ENCODE measurements at regions not wholly inside any gene's neighbourhood (a gene's known extent, or its start where the extent isn't known, plus 50 kb on each side); places are given as distances from the start of the nearest gene placed in this dataset.

GRCh38 chr9:31388660-31389059, 995.8 kb upstream of the ACO1 start:
- TF ChIP-seq ZNF134 (CRISPR knock-in tag; conservative IDR thresholded peaks at IDR 0.05), result no peak
- TF ChIP-seq SOX6 (IDR thresholded peaks at IDR 0.05), result no peak
- no peak for TF ChIP-seq MYC (IDR thresholded peaks at IDR 0.05; ENCODE audit: low read depth, low read length)
- no peak for TF ChIP-seq MYC (CRISPR knock-in tag; IDR thresholded peaks at IDR 0.05; ENCODE audit: borderline replicate concordance, low read depth)
- TF ChIP-seq HDAC6 (IDR thresholded peaks at IDR 0.05; ENCODE audit: low read depth, low read length), result no peak
- no peak for TF ChIP-seq ZNF551 (CRISPR knock-in tag; IDR thresholded peaks at IDR 0.05)
- no peak for TF ChIP-seq ZNF764 (CRISPR knock-in tag; IDR thresholded peaks at IDR 0.05; ENCODE audit: low read depth)
- TF ChIP-seq SFPQ (IDR thresholded peaks at IDR 0.05; ENCODE audit: low read depth, low read length), result no peak
- no peak for TF ChIP-seq SETDB1 (IDR thresholded peaks at IDR 0.05; ENCODE audit: low read length)
- TF ChIP-seq THRB (CRISPR knock-in tag; conservative IDR thresholded peaks at IDR 0.05), result no peak
- TF ChIP-seq RBM39 (optimal IDR thresholded peaks at IDR 0.05; ENCODE audit: low read depth, low read length), result no peak
- no peak for TF ChIP-seq DPF2 (IDR thresholded peaks at IDR 0.05)
- no peak for TF ChIP-seq FOXO4 (CRISPR knock-in tag; IDR thresholded peaks at IDR 0.05)
- TF ChIP-seq TARDBP (IDR thresholded peaks at IDR 0.05), result no peak
- TF ChIP-seq KAT7 (CRISPR knock-in tag; IDR thresholded peaks at IDR 0.05; ENCODE audit: borderline replicate concordance), result no peak
- TF ChIP-seq ZNF668 (CRISPR knock-in tag; IDR thresholded peaks at IDR 0.05), result no peak
- Histone ChIP-seq H3K9me1 (ENCODE audit: control insufficient read depth, insufficient read depth, low read length) (no peaks in the 10 kb centered on the region), H3K4me1 (replicated peaks in 1 of 2; ENCODE audit: control insufficient read depth in 2 of 2, insufficient read depth in 2 of 2, low read length in 2 of 2) (no peaks in the 10 kb centered on the region), H3K27ac (ENCODE audit: extremely low read depth, low read depth, low read length) (no peak overlapping the region), H3K4me3 (no peak overlapping the region), H3K9me3 (replicated peaks; ENCODE audit: control insufficient read depth, insufficient read depth, low read depth, low read length) (no peaks in the 10 kb centered on the region), H3K4me2 (ENCODE audit: insufficient read depth, low read length) (no peak overlapping the region), H4K20me1 (replicated peaks; ENCODE audit: control insufficient read depth, insufficient read depth, low read length) (no peaks in the 10 kb centered on the region), H3K79me2 (ENCODE audit: control insufficient read depth, insufficient read depth, low read length) (no peaks in the 10 kb centered on the region), H3K9ac (ENCODE audit: insufficient read depth in 1 of 2, low read depth in 2 of 2, low read length in 2 of 2) (no peak overlapping the region), H3K36me3 (ENCODE audit: control insufficient read depth, insufficient read depth, low read length) (no peaks in the 10 kb centered on the region), H3K27me3 (ENCODE audit: control insufficient read depth in 2 of 2, insufficient read depth in 2 of 2, low read length in 2 of 2) (no peaks in the 10 kb centered on the region), H2AFZ (ENCODE audit: low read depth, low read length) (no peak overlapping the region)
- DNase-seq (ENCODE audit: extremely low read depth in 1 of 4, low spot score in 3 of 4), result no peak
- FAIRE-seq, result no peak
- intact Hi-C loops (cut with micrococcal nuclease) (no loop called here), in situ Hi-C loops (cut with MboI) (no loop called here)
- ChIA-PET POLR2A (no interaction called here), CTCF (ENCODE audit: low intra/inter-chr PET ratio) (no interaction called here)
- no CpG with 5 or more reads among the region's 1 CpG for WGBS (ENCODE audit: insufficient coverage, low coverage, missing lambda C conversion rate)
- no peak for ATAC-seq
- BruUV-seq (replicated peaks), result no TSS peak

Measured in K562 (cell line).